Mesenchymal stem cell (in vitro differentiated cells and primary cell): ENCODE measurements at regions not wholly inside any gene's neighbourhood (a gene's known extent, or its start where the extent isn't known, plus 50 kb on each side); places are given as distances from the start of the nearest gene placed in this dataset. TPM values are rescaled to one million over a fixed set of nuclear protein-coding genes. Genes with fewer than 3 reads are reported as not detected.
"Not testable (repeated sequence)": the region's sequence is repeated elsewhere in the genome, so short reads cannot be mapped to it uniquely, and the experiment has no call there.

Experiments
- DNase-seq: peaks from one replicate; pipeline ENCODE4 v3.0.0-alpha.2; 2013
- H2AFZ ChIP-seq: one replicate; pipeline ENCODE4 v1.6.1; 2013; ENCODE audit warnings: low read depth, mild to moderate bottlenecking, control low read depth, inconsistent platforms, low read length, moderate library complexity
- H2AK5ac ChIP-seq: 2 replicates; pipeline ENCODE4 v1.6.1; 2013; ENCODE audit warnings: low read length, moderate library complexity, mild to moderate bottlenecking, inconsistent platforms; ENCODE audit not compliant: severe bottlenecking
- H2BK120ac ChIP-seq: one replicate; pipeline ENCODE4 v1.6.1; 2013; ENCODE audit warnings: low read depth, mild to moderate bottlenecking, inconsistent platforms, low read length, moderate library complexity
- H2BK12ac ChIP-seq, 2 experiments: one replicate each; pipeline ENCODE4 v1.6.1; 2013; ENCODE audit warnings: inconsistent platforms in 2 of 2, low read length in 2 of 2, mild to moderate bottlenecking in 2 of 2, moderate library complexity in 2 of 2, control low read depth in 1 of 2
- H2BK15ac ChIP-seq: one replicate; pipeline ENCODE4 v1.6.1; 2013; ENCODE audit warnings: mild to moderate bottlenecking, low read depth, inconsistent platforms; ENCODE audit not compliant: poor library complexity, severe bottlenecking
- H2BK5ac ChIP-seq: 2 replicates; pipeline ENCODE4 v1.6.1; 2013; ENCODE audit warnings: low read depth, mild to moderate bottlenecking, low read length, control low read depth, inconsistent platforms; ENCODE audit not compliant: poor library complexity, severe bottlenecking
- H3K14ac ChIP-seq, 2 experiments: one replicate each; pipeline ENCODE4 v1.6.1; 2013; ENCODE audit warnings: inconsistent platforms in 2 of 2, low read length in 2 of 2, control low read depth in 1 of 2, mild to moderate bottlenecking in 1 of 2, moderate library complexity in 1 of 2
- H3K18ac ChIP-seq, 2 experiments: one replicate each; pipeline ENCODE4 v1.6.1; 2013; ENCODE audit warnings: inconsistent platforms in 2 of 2, low read length in 2 of 2, control low read depth in 1 of 2, low read depth in 1 of 2, mild to moderate bottlenecking in 1 of 2
- H3K23ac ChIP-seq, 2 experiments: one replicate each; pipeline ENCODE4 v1.6.1; 2013; ENCODE audit warnings: inconsistent platforms in 2 of 2, low read length in 2 of 2, mild to moderate bottlenecking in 2 of 2, moderate library complexity in 2 of 2, control low read depth in 1 of 2
- H3K27ac ChIP-seq: 2 replicates; pipeline ENCODE4 v1.5.1; 2013; ENCODE audit warnings: mild to moderate bottlenecking, moderate library complexity, low read length, control low read depth, inconsistent platforms; ENCODE audit not compliant: poor library complexity, severe bottlenecking
- H3K27me3 ChIP-seq, 2 experiments: 2 replicates each; pipeline versions ENCODE4 v1.6.1 to v1.7.0; 2013; ENCODE audit warnings: low read length in 2 of 2, mild to moderate bottlenecking in 2 of 2, moderate library complexity in 2 of 2, control low read depth in 1 of 2, inconsistent platforms in 1 of 2; ENCODE audit not compliant: control insufficient read depth in 1 of 2, insufficient read depth in 1 of 2
- H3K36me3 ChIP-seq, 2 experiments: 2 replicates each; pipeline versions ENCODE4 v1.6.1 to v1.7.0; 2013; ENCODE audit warnings: low read length in 2 of 2, control low read depth in 1 of 2, inconsistent platforms in 1 of 2, low read depth in 1 of 2, mild to moderate bottlenecking in 1 of 2; ENCODE audit not compliant: insufficient read depth in 2 of 2, control insufficient read depth in 1 of 2
- H3K4ac ChIP-seq, 2 experiments: one replicate each; pipeline ENCODE4 v1.6.1; 2013; ENCODE audit warnings: inconsistent platforms in 2 of 2, low read length in 2 of 2, mild to moderate bottlenecking in 2 of 2, moderate library complexity in 2 of 2, control low read depth in 1 of 2, low read depth in 1 of 2
- H3K4me1 ChIP-seq: 2 replicates; pipeline ENCODE4 v1.6.1; 2013; ENCODE audit warnings: low read depth, low read length, control low read depth; ENCODE audit not compliant: control insufficient read depth, insufficient read depth
- H3K4me2 ChIP-seq: 2 replicates; pipeline ENCODE4 v1.6.1; 2013; ENCODE audit warnings: low read length, mild to moderate bottlenecking, inconsistent platforms; ENCODE audit not compliant: poor library complexity, severe bottlenecking
- H3K4me3 ChIP-seq, 2 experiments: 2 replicates each; pipeline versions ENCODE4 v1.5.1 to v1.7.0; 2013; ENCODE audit warnings: low read length in 2 of 2, mild to moderate bottlenecking in 2 of 2, control low read depth in 1 of 2, low read depth in 1 of 2; ENCODE audit not compliant: insufficient read depth in 1 of 2
- H3K79me1 ChIP-seq: replicated peaks from 2 replicates; pipeline ENCODE4 v1.6.1; 2013; ENCODE audit warnings: mild to moderate bottlenecking, control low read depth, low read length, inconsistent platforms; ENCODE audit not compliant: poor library complexity, severe bottlenecking
- H3K9ac ChIP-seq: 2 replicates; pipeline ENCODE4 v1.7.0; 2013; ENCODE audit warnings: mild to moderate bottlenecking, low read length, moderate library complexity
- H3K9me3 ChIP-seq: 2 replicates; pipeline ENCODE4 v1.7.0; 2013; ENCODE audit warnings: mild to moderate bottlenecking, low read length; ENCODE audit not compliant: control insufficient read depth
- H4K8ac ChIP-seq: one replicate; pipeline ENCODE4 v1.6.1; 2013; ENCODE audit warnings: inconsistent platforms, mild to moderate bottlenecking, low read length, moderate library complexity
- H4K91ac ChIP-seq: one replicate; pipeline ENCODE4 v1.6.1; 2013; ENCODE audit warnings: mild to moderate bottlenecking, low read length, inconsistent platforms
- WGBS: methylation state at CpG from one replicate; pipeline ENCODE4 v1.1.7; 2013; ENCODE audit warnings: mixed read lengths; 5-methylcytosine and 5-hydroxymethylcytosine counted together
- small RNA-seq: library from polyadenylated mRNA; stranded (forward); fragments of <200 nt; extraction: miRNeasy Mini kit (QIAGEN cat#:217004); gene quantifications from one replicate; pipeline ENCODE3, GENCODE V24; 2013; ENCODE audit warnings: low read depth

DNA sequence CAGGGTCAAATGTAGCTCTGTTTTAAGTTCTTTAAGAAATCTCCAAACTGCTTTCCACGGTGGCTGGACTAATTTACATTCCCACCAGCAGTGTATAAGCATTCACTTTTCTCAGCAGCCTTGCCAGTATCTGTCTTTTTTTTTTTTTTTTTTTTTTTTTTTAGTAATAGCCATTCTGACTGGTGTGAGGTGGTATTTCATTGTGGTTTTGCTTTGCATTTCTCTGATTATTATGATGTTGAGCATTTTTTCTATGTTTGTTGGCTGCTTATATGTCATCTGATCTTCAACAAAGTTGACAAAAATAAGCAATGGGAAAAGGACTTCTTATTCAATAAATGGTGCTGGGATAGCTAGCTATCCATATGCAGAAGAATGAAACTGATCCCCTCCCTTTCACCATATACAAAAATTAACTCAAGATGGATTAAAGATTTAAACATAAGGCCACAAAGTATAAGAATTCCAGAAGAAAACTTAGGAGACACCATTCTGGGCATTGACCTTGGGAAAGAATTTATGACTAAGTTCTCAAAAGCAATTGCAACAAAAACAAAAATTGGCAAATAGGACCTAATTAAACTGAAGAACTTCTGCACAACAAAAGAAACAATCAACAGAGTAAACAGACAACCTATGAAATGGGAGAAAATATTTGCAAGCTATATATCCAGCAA, 52.6 kb upstream of the FRMD6 start:
- not testable (repeated sequence) for H2BK120ac ChIP-seq, H3K23ac ChIP-seq
- no CpG with 5 or more reads among the region's 1 CpG for WGBS

GRCh38 chr14:51600658-51601057, 51.1 kb upstream of the FRMD6 start:
- Histone ChIP-seq H3K18ac (peak overlapping the region in 1 of 2 experiments; percentile 11), H3K4ac (peak overlapping the region in 1 of 2 experiments; percentile 37), H3K36me3 (no peaks in the 10 kb centered on the region), H3K27ac (no peak overlapping the region), H2BK12ac (no peak overlapping the region), H3K23ac (no peak overlapping the region), H3K27me3 (no peaks in the 10 kb centered on the region), H3K79me1 (peaks cover 2% of the 10 kb centered on the region), H3K4me2 (no peak overlapping the region), H2AK5ac (peak overlapping the region; percentile 15), H2BK120ac (no peak overlapping the region), H3K9ac (no peak overlapping the region), H3K14ac (no peak overlapping the region), H3K4me1 (peaks cover 8% of the 10 kb centered on the region), H3K4me3 (no peak overlapping the region), H4K8ac (no peak overlapping the region), H2BK15ac (peak overlapping the region; percentile 44), H2BK5ac (no peak overlapping the region), H4K91ac (no peak overlapping the region), H2AFZ (no peak overlapping the region), H3K9me3 (no peaks in the 10 kb centered on the region)
- no CpG with 5 or more reads among the region's 1 CpG for WGBS
- DNase-seq: no peak

More for the DNA sequence above, 52.6 kb upstream of the FRMD6 start:
- H3K18ac ChIP-seq, H2AK5ac ChIP-seq, H3K27me3 ChIP-seq, H3K14ac ChIP-seq, H2BK15ac ChIP-seq, H2BK12ac ChIP-seq, H3K36me3 ChIP-seq, H3K4me2 ChIP-seq, H3K9me3 ChIP-seq, H4K8ac ChIP-seq, H3K9ac ChIP-seq, H3K27ac ChIP-seq, H3K79me1 ChIP-seq, H3K4me3 ChIP-seq, H2BK5ac ChIP-seq, H4K91ac ChIP-seq, H2AFZ ChIP-seq, H3K4me1 ChIP-seq, H3K4ac ChIP-seq: not testable (repeated sequence)
- peak; percentile 64 for DNase-seq

Small RNAs in the stretch of these regions (small RNA-seq; reads per million reads assigned to genes)
- not detected for gene RNU6-1291P
